Keratinocyte (primary cell): ENCODE measurements at regions not wholly inside any gene's neighbourhood (a gene's known extent, or its start where the extent isn't known, plus 50 kb on each side); places are given as distances from the start of the nearest gene placed in this dataset.
"Not testable (repeated sequence)": the region's sequence is repeated elsewhere in the genome, so short reads cannot be mapped to it uniquely, and the experiment has no call there.

Experiments used
- DNase-seq: peaks from one replicate; pipeline ENCODE4 v3.0.0-alpha.2; 2011; ENCODE audit warnings: low read depth, missing footprints, low spot score
- FAIRE-seq: peaks from 2 replicates; lab custom pipeline; 2011; peaks lifted over from hg19 to GRCh38; lab: Jason Lieb, UNC
- H2AFZ ChIP-seq: 2 replicates; pipeline ENCODE4 v1.6.0; 2012; ENCODE audit warnings: low read length, control low read depth, inconsistent platforms; ENCODE audit not compliant: control insufficient read depth
- H3K27ac ChIP-seq: 2 replicates; pipeline ENCODE4 v1.5.1; 2011; ENCODE audit warnings: low read length; ENCODE audit not compliant: control insufficient read depth, insufficient read depth
- H3K27me3 ChIP-seq: 3 replicates; pipeline ENCODE4 v1.6.0; 2011; ENCODE audit warnings: low read length; ENCODE audit not compliant: control insufficient read depth, insufficient read depth; ENCODE audit errors: extremely low read depth
- H3K36me3 ChIP-seq, 2 experiments: 2 replicates in 1 of 2; 3 replicates in 1 of 2; pipeline ENCODE4 v1.5.1; 2011; ENCODE audit warnings: low read length in 2 of 2, mild to moderate bottlenecking in 1 of 2; ENCODE audit not compliant: control insufficient read depth in 2 of 2, insufficient read depth in 2 of 2; ENCODE audit errors: extremely low read depth in 1 of 2
- H3K4me1 ChIP-seq: 3 replicates; pipeline ENCODE4 v1.5.1; 2011; ENCODE audit warnings: low read length; ENCODE audit not compliant: control insufficient read depth, insufficient read depth; ENCODE audit errors: extremely low read depth
- H3K4me2 ChIP-seq: 3 replicates; pipeline ENCODE4 v1.6.0; 2011; ENCODE audit warnings: low read depth, low read length; ENCODE audit not compliant: control insufficient read depth, insufficient read depth; ENCODE audit errors: extremely low read depth
- H3K4me3 ChIP-seq, 3 experiments: fragments of 200-600 bp in 1 of 3; sonication (generic) in 1 of 3; 2 replicates in 2 of 3; 3 replicates in 1 of 3; pipeline ENCODE4 v1.5.1; 2011 to 2016; ENCODE audit warnings: low read length in 3 of 3, mild to moderate bottlenecking in 3 of 3, control low read depth in 2 of 3, inconsistent platforms in 1 of 3, low read depth in 1 of 3, mixed read lengths in 1 of 3, mixed run types in 1 of 3, moderate library complexity in 1 of 3; ENCODE audit not compliant: control insufficient read depth in 2 of 3, insufficient read depth in 2 of 3; ENCODE audit errors: extremely low read depth in 1 of 3
- H3K79me2 ChIP-seq: 2 replicates; pipeline ENCODE4 v1.6.0; 2012; ENCODE audit warnings: low read length; ENCODE audit not compliant: control insufficient read depth, insufficient read depth
- H3K9ac ChIP-seq: 3 replicates; pipeline ENCODE4 v1.6.0; 2011; ENCODE audit warnings: low read length; ENCODE audit not compliant: control insufficient read depth, insufficient read depth; ENCODE audit errors: extremely low read depth
- H3K9me1 ChIP-seq: 3 replicates; pipeline ENCODE4 v1.6.0; 2011; ENCODE audit warnings: low read length; ENCODE audit not compliant: control insufficient read depth, insufficient read depth; ENCODE audit errors: extremely low read depth
- H3K9me3 ChIP-seq: 2 replicates; pipeline ENCODE4 v1.5.1; 2012; ENCODE audit warnings: low read depth, low read length; ENCODE audit not compliant: control insufficient read depth
- H4K20me1 ChIP-seq: 3 replicates; pipeline ENCODE4 v1.6.0; 2011; ENCODE audit warnings: low read length; ENCODE audit not compliant: control insufficient read depth, insufficient read depth; ENCODE audit errors: extremely low read depth
- EZH2 ChIP-seq: IDR thresholded peaks from one replicate; pipeline ENCODE4 v1.6.1; 2012; ENCODE audit warnings: inconsistent platforms, mild to moderate bottlenecking, low read length, moderate library complexity
- dilution Hi-C: fragments of 300-500 bp; cut with MboI; formaldehyde crosslinking; loops from one replicate; pipeline ENCODE4 v1.7.0; 2020; ENCODE audit warnings: low sequenced_read_pairs; ENCODE audit not compliant: extremely low pct_ligation_motif_present
- TF ChIP-seq, protein P1 (sequence below), 3 experiments: IDR thresholded peaks in 1 of 3; conservative IDR thresholded peaks in 1 of 3; optimal IDR thresholded peaks in 1 of 3; 2 replicates in 2 of 3; 3 replicates in 1 of 3; pipeline versions ENCODE3 to v1.5.1; 2011; ENCODE audit warnings: low read length in 3 of 3, mild to moderate bottlenecking in 3 of 3, moderate library complexity in 2 of 3, control low read depth in 1 of 3, inconsistent platforms in 1 of 3; ENCODE audit not compliant: insufficient read depth in 2 of 3; ENCODE audit errors: extremely low read depth in 1 of 3

- Histone ChIP-seq H2AFZ (no peak overlapping the region), H3K9me3 (no peaks in the 10 kb centered on the region), H4K20me1 (no peaks in the 10 kb centered on the region), H3K79me2 (no peaks in the 10 kb centered on the region), H3K4me2 (no peak overlapping the region), H3K4me3 (no peak overlapping the region), H3K9ac (no peak overlapping the region), H3K27me3 (no peaks in the 10 kb centered on the region), H3K27ac (no peak overlapping the region), H3K4me1 (no peaks in the 10 kb centered on the region), H3K36me3 (no peaks in the 10 kb centered on the region), H3K9me1 (no peaks in the 10 kb centered on the region)
- FAIRE-seq (no peak), DNase-seq (no peak)
- dilution Hi-C loops = no loop called here
- TF ChIP-seq, protein P1, sequence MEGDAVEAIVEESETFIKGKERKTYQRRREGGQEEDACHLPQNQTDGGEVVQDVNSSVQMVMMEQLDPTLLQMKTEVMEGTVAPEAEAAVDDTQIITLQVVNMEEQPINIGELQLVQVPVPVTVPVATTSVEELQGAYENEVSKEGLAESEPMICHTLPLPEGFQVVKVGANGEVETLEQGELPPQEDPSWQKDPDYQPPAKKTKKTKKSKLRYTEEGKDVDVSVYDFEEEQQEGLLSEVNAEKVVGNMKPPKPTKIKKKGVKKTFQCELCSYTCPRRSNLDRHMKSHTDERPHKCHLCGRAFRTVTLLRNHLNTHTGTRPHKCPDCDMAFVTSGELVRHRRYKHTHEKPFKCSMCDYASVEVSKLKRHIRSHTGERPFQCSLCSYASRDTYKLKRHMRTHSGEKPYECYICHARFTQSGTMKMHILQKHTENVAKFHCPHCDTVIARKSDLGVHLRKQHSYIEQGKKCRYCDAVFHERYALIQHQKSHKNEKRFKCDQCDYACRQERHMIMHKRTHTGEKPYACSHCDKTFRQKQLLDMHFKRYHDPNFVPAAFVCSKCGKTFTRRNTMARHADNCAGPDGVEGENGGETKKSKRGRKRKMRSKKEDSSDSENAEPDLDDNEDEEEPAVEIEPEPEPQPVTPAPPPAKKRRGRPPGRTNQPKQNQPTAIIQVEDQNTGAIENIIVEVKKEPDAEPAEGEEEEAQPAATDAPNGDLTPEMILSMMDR (optimal IDR thresholded peaks at IDR 0.05 in 1 of 3, IDR thresholded peaks at IDR 0.05 in 1 of 3, conservative IDR thresholded peaks at IDR 0.05 in 1 of 3; ENCODE audit: extremely low read depth in 1 of 3, insufficient read depth in 2 of 3, low read length in 3 of 3) = no peak
- TF ChIP-seq EZH2 = no peak
Observed at GRCh38 chr11:106565326-106565725, 452.9 kb downstream of the GUCY1A2 start.

- no peaks in the 10 kb centered on the region for H3K27me3 ChIP-seq
- dilution Hi-C loops = no loop called here
- H3K4me2 ChIP-seq = no peak overlapping the region
- no peak overlapping the region for H3K4me3 ChIP-seq
- no peaks in the 10 kb centered on the region for H3K9me3 ChIP-seq
- H3K9ac ChIP-seq = no peak overlapping the region
- no peaks in the 10 kb centered on the region for H4K20me1 ChIP-seq
- no peak for FAIRE-seq
- no peaks in the 10 kb centered on the region for H3K36me3 ChIP-seq
- no peak overlapping the region for H3K27ac ChIP-seq
- H3K4me1 ChIP-seq = no peaks in the 10 kb centered on the region
- no peak for DNase-seq
- no peak overlapping the region for H2AFZ ChIP-seq
- H3K79me2 ChIP-seq = no peaks in the 10 kb centered on the region
- TF ChIP-seq, protein P1 (optimal IDR thresholded peaks at IDR 0.05 in 1 of 3, IDR thresholded peaks at IDR 0.05 in 1 of 3, conservative IDR thresholded peaks at IDR 0.05 in 1 of 3; ENCODE audit: extremely low read depth in 1 of 3, insufficient read depth in 2 of 3, low read length in 3 of 3) = no peak
- TF ChIP-seq EZH2 = no peak
- no peaks in the 10 kb centered on the region for H3K9me1 ChIP-seq
Observed at GRCh38 chr11:106568632-106569031, 449.6 kb downstream of the GUCY1A2 start.

GRCh38 chr11:106577384-106577783, 440.9 kb downstream of the GUCY1A2 start:
- dilution Hi-C loops, H3K9ac ChIP-seq: not testable (repeated sequence)

More at GRCh38 chr11:106577384-106577783, 440.9 kb downstream of the GUCY1A2 start:
- not testable (repeated sequence) for DNase-seq, H4K20me1 ChIP-seq, H3K4me3 ChIP-seq, H3K9me1 ChIP-seq, H3K4me2 ChIP-seq, H3K27ac ChIP-seq, H3K9me3 ChIP-seq, H2AFZ ChIP-seq, H3K79me2 ChIP-seq, H3K4me1 ChIP-seq, H3K27me3 ChIP-seq, H3K36me3 ChIP-seq, FAIRE-seq
